Gastrocnemius medialis (tissue), 4 donors: ENCODE measurements at regions not wholly inside any gene's neighbourhood (a gene's known extent, or its start where the extent isn't known, plus 50 kb on each side); places are given as distances from the start of the nearest gene placed in this dataset.

ENCODE experiments used
- ATAC-seq, 2 donors: fragments of 150-250 bp; one replicate each; pipeline ENCODE4 v1.9.1; 2016
- DNase-seq, 2 donors: peaks; one replicate each; pipeline ENCODE4 v3.0.0-alpha.2; 2019
- H3K27ac ChIP-seq, 4 donors: fragments of 200-600 bp; sonication (generic); 1 replicate in 1 of 4; 2 replicates in 3 of 4; pipeline ENCODE4 v1.5.1; 2016 to 2018; ENCODE audit warnings: mild to moderate bottlenecking in 2 of 4, moderate library complexity in 1 of 4
- H3K27me3 ChIP-seq, 3 donors: fragments of 200-600 bp; sonication (generic) in 2 of 3; 1 replicate in 1 of 3; 2 replicates in 2 of 3; pipeline versions ENCODE4 v1.5.1 to v1.6.0; 2016 to 2019; ENCODE audit warnings: mild to moderate bottlenecking in 1 of 3, moderate library complexity in 1 of 3
- H3K36me3 ChIP-seq, 2 donors: fragments of 200-600 bp; sonication (generic) in 1 of 2; one replicate each; pipeline ENCODE4 v1.5.1; 2017 to 2018
- H3K4me1 ChIP-seq, 2 donors: fragments of 200-600 bp; sonication (generic) in 1 of 2; one replicate each; pipeline ENCODE4 v1.5.1; 2016 to 2017; ENCODE audit warnings: mild to moderate bottlenecking in 2 of 2
- H3K4me3 ChIP-seq, 4 donors: fragments of 200-600 bp; sonication (generic) in 3 of 4; 1 replicate in 1 of 4; 2 replicates in 3 of 4; pipeline ENCODE4 v1.5.1; 2016 to 2019; ENCODE audit warnings: mild to moderate bottlenecking in 2 of 4
- H3K9me3 ChIP-seq, 3 donors: fragments of 200-600 bp; sonication (generic) in 2 of 3; 1 replicate in 1 of 3; 2 replicates in 2 of 3; pipeline ENCODE4 v1.5.1; 2016 to 2019
- CTCF ChIP-seq, 5 experiments: fragments of 450-650 bp in 3 of 5; fragments of 200-600 bp in 2 of 5; sonication (generic) in 2 of 5; IDR thresholded peaks in 4 of 5; conservative IDR thresholded peaks in 1 of 5; 1 replicate in 4 of 5; 2 replicates in 1 of 5; pipeline ENCODE4 v1.5.1; 2016 to 2019; ENCODE audit warnings: antibody characterized with exemption in 5 of 5, mild to moderate bottlenecking in 3 of 5, moderate library complexity in 3 of 5
- POLR2A ChIP-seq, 2 donors: fragments of 450-650 bp; IDR thresholded peaks; one replicate each; pipeline ENCODE4 v1.6.1; 2017; ENCODE audit warnings: antibody characterized with exemption in 2 of 2, mild to moderate bottlenecking in 2 of 2, moderate library complexity in 2 of 2
- in situ Hi-C, 4 donors: fragments of 200-750 bp; cut with MboI; loops; one replicate each; pipeline versions ENCODE4 v1.15.0 to v1.8.0; 2017; ENCODE audit warnings: low sequenced_read_pairs in 4 of 4
- intact Hi-C: fragments of 100-400 bp; cut with DNase I; formaldehyde crosslinking; loops from one replicate; pipeline ENCODE4 v1.15.1; 2023; ENCODE audit warnings: low total_unique reads

- TF ChIP-seq POLR2A (IDR thresholded peaks at IDR 0.05): peak; percentile 56 to 75
- no peak for TF ChIP-seq CTCF (IDR thresholded peaks at IDR 0.05 in 4 of 5, conservative IDR thresholded peaks at IDR 0.05 in 1 of 5)
- Histone ChIP-seq H3K27me3 (no peaks in the 10 kb centered on the region), H3K9me3 (no peaks in the 10 kb centered on the region), H3K27ac (peak overlapping the region; percentile 87 to 94 (median 90)), H3K36me3 (no peaks in the 10 kb centered on the region), H3K4me3 (peak overlapping the region; percentile 48 to 65 (median 55)), H3K4me1 (peaks cover 58 to 59% of the 10 kb centered on the region in 2 donors)
- in situ Hi-C loops (loop anchor here in 2 of 4 donors (5.0 to 10.0 kb wide), 3 partner anchors 101 to 466 kb away; no protein-coding TSS in a partner anchor), intact Hi-C loops (loop anchor here (1.0 to 5.0 kb wide), 5 partner anchors 84 to 474 kb away; no protein-coding TSS in a partner anchor)
- DNase-seq: peak; percentile 83 to 93
- peak; percentile 84 for ATAC-seq
Measured at GRCh38 chr1:234970731-234971476, 157.7 kb downstream of the TOMM20 start.

DNA sequence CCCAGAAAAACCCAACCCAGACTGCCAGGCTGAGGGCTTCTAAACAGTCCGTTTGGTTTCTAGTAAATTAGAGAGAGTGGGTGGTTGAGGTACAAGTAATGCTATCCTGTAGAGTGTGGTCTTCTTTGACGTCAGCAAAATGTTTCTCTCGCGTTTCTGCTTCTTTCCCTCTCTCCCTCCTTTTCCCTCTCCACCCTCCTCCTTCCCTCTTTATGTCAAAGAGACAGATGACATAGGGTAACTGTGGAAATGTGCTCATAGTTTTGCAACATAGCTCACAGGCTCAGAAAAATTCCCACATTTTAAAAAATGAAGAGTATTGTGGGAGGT lies 158.3 kb downstream of the TOMM20 start:
- Histone ChIP-seq H3K4me3 (peak overlapping the region; percentile 48 to 65 (median 55)), H3K9me3 (no peaks in the 10 kb centered on the region), H3K27me3 (no peaks in the 10 kb centered on the region), H3K27ac (peak overlapping the region; percentile 87 to 94 (median 90)), H3K36me3 (no peaks in the 10 kb centered on the region), H3K4me1 (peaks cover 60% of the 10 kb centered on the region in 2 donors)
- intact Hi-C loops: loop anchor here (1.0 to 5.0 kb wide), 5 partner anchors 83 to 473 kb away; no protein-coding TSS in a partner anchor
- DNase-seq: no peak
- in situ Hi-C loops: loop anchor here in 2 of 4 donors (5.0 to 10.0 kb wide), 3 partner anchors 102 to 466 kb away; no protein-coding TSS in a partner anchor
- ATAC-seq: peak; percentile 18 to 53
- TF ChIP-seq CTCF (IDR thresholded peaks at IDR 0.05 in 4 of 5, conservative IDR thresholded peaks at IDR 0.05 in 1 of 5) (no peak), POLR2A (IDR thresholded peaks at IDR 0.05) (no peak)

- peak; percentile 25 to 28 for ATAC-seq
- H3K27me3 ChIP-seq: no peaks in the 10 kb centered on the region
- in situ Hi-C loops: loop anchor here in 2 of 4 donors (5.0 to 10.0 kb wide), 3 partner anchors 103 to 465 kb away; no protein-coding TSS in a partner anchor
- peak overlapping the region; percentile 48 to 65 (median 55) for H3K4me3 ChIP-seq
- no peaks in the 10 kb centered on the region for H3K9me3 ChIP-seq
- H3K4me1 ChIP-seq: peaks cover 60 to 65% of the 10 kb centered on the region in 2 donors
- TF ChIP-seq POLR2A (IDR thresholded peaks at IDR 0.05): no peak
- TF ChIP-seq CTCF (IDR thresholded peaks at IDR 0.05 in 4 of 5, conservative IDR thresholded peaks at IDR 0.05 in 1 of 5): peak in 1 of 5 experiments; percentile 11
- intact Hi-C loops: loop anchor here (1.0 to 5.0 kb wide), 5 partner anchors 82 to 472 kb away; no protein-coding TSS in a partner anchor
- H3K27ac ChIP-seq: peak overlapping the region; percentile 87 to 94 (median 90)
- DNase-seq: peak; percentile 49 to 71
- no peaks in the 10 kb centered on the region for H3K36me3 ChIP-seq
Measured at GRCh38 chr1:234969581-234970400, 158.8 kb downstream of the TOMM20 start.

- Histone ChIP-seq H3K4me1 (peaks cover 60 to 67% of the 10 kb centered on the region in 2 donors), H3K27ac (peak overlapping the region; percentile 87 to 94 (median 90)), H3K9me3 (no peaks in the 10 kb centered on the region), H3K36me3 (no peaks in the 10 kb centered on the region), H3K4me3 (no peak overlapping the region), H3K27me3 (no peaks in the 10 kb centered on the region)
- intact Hi-C loops: no loop called here
- ATAC-seq (no peak), DNase-seq (no peak)
- in situ Hi-C loops: no loop called here
- TF ChIP-seq POLR2A (IDR thresholded peaks at IDR 0.05) (no peak), CTCF (IDR thresholded peaks at IDR 0.05 in 4 of 5, conservative IDR thresholded peaks at IDR 0.05 in 1 of 5) (no peak)
Measured at GRCh38 chr1:234969011-234969441, 159.6 kb downstream of the TOMM20 start.
